GM21360 (cell line): ENCODE measurements at regions not wholly inside any gene's neighbourhood (a gene's known extent, or its start where the extent isn't known, plus 50 kb on each side); places are given as distances from the start of the nearest gene placed in this dataset.
"Not testable (repeated sequence)": the region's sequence is repeated elsewhere in the genome, so short reads cannot be mapped to it uniquely, and the experiment has no call there.

ENCODE experiments used
- ATAC-seq: cut with Tn5 transposase; IDR thresholded peaks from one replicate; pipeline ENCODE4 v1.9.1; 2021; ENCODE audit warnings: mild to moderate bottlenecking, moderate library complexity; ENCODE audit not compliant: unreplicated experiment

- ATAC-seq = no peak
Measured at GRCh38 chr4:154035341-154035740, 246.5 kb upstream of the SFRP2 start.

- ATAC-seq = no peak
Measured at GRCh38 chr4:154033921-154034320, 245.0 kb upstream of the SFRP2 start.

- ATAC-seq = no peak
Measured at GRCh38 chr4:154032914-154033313, 244.0 kb upstream of the SFRP2 start.

- no peak for ATAC-seq
Measured at GRCh38 chr4:154030746-154031145, 241.9 kb upstream of the SFRP2 start.

GRCh38 chr4:154030152-154030551, 241.3 kb upstream of the SFRP2 start:
- no peak for ATAC-seq

- no peak for ATAC-seq
Measured at GRCh38 chr4:154029171-154029570, 240.3 kb upstream of the SFRP2 start.

GRCh38 chr4:154025110-154025509, 236.2 kb upstream of the SFRP2 start:
- ATAC-seq = no peak

- ATAC-seq = no peak
Measured at GRCh38 chr4:154024097-154024694, 235.3 kb upstream of the SFRP2 start.

GRCh38 chr4:154023671-154024070, 234.8 kb upstream of the SFRP2 start:
- not testable (repeated sequence) for ATAC-seq

- no peak for ATAC-seq
Measured at GRCh38 chr4:154019811-154020210, 230.9 kb upstream of the SFRP2 start.

GRCh38 chr4:154018659-154019058, 229.8 kb upstream of the SFRP2 start:
- ATAC-seq = no peak

- no peak for ATAC-seq
Measured at GRCh38 chr4:154015578-154015977, 226.7 kb upstream of the SFRP2 start.

GRCh38 chr4:154014407-154015321, 225.8 kb upstream of the SFRP2 start:
- no peak for ATAC-seq

- ATAC-seq = no peak
Measured at GRCh38 chr4:154013576-154013975, 224.7 kb upstream of the SFRP2 start.

- ATAC-seq = no peak
Measured at GRCh38 chr4:154010371-154010770, 221.5 kb upstream of the SFRP2 start.

- no peak for ATAC-seq
Measured at GRCh38 chr4:154009788-154010187, 220.9 kb upstream of the SFRP2 start.

GRCh38 chr4:154009191-154009590, 220.3 kb upstream of the SFRP2 start:
- no peak for ATAC-seq

GRCh38 chr4:154005171-154005520, 216.3 kb upstream of the SFRP2 start:
- no peak for ATAC-seq

GRCh38 chr4:154004507-154005170, 215.8 kb upstream of the SFRP2 start:
- ATAC-seq = no peak

- no peak for ATAC-seq
Measured at GRCh38 chr4:154004016-154004415, 215.1 kb upstream of the SFRP2 start.

- no peak for ATAC-seq
Measured at GRCh38 chr4:154003378-154003777, 214.5 kb upstream of the SFRP2 start.

GRCh38 chr4:154001193-154001592, 212.3 kb upstream of the SFRP2 start:
- ATAC-seq = no peak
